Caco-2 (cell line): ENCODE measurements at regions not wholly inside any gene's neighbourhood (a gene's known extent, or its start where the extent isn't known, plus 50 kb on each side); places are given as distances from the start of the nearest gene placed in this dataset.

Experiments used
- BruUV-seq: library from RNA; stranded (reverse); fragments of 400-500 nt; replicated peaks from 2 replicates; lab custom pipeline; 2021; lab: Mats Ljungman, UMichigan
- CTCF ChIA-PET: fragments of 300-600 bp; sonication (Branson Sonifier 250); formaldehyde crosslinking; loops from one replicate; lab custom pipeline; 2022; ENCODE audit warnings: antibody characterized with exemption; lab: Charles Lee
- POLR2A ChIA-PET: fragments of 300-600 bp; sonication (Branson Sonifier 250); formaldehyde crosslinking; loops from one replicate; lab custom pipeline; 2022; ENCODE audit warnings: antibody characterized with exemption; lab: Charles Lee
- DNase-seq, 2 experiments: peaks; one replicate each; pipeline versions ENCODE4 v3.0.0 to v3.0.0-alpha.2; 2020 to 2022
- H3K27me3 ChIP-seq: replicated peaks from 2 replicates; pipeline ENCODE4 v1.6.0; 2011; ENCODE audit warnings: low read length; ENCODE audit not compliant: control insufficient read depth, insufficient read depth
- H3K36me3 ChIP-seq: 2 replicates; pipeline ENCODE4 v1.5.1; 2011; ENCODE audit warnings: low read length; ENCODE audit not compliant: control insufficient read depth, insufficient read depth
- H3K4me1 ChIP-seq: fragments of 250-450 bp; sonication (Bioruptor Pico); 2 replicates; pipeline ENCODE4 v1.5.1; 2020; ENCODE audit warnings: mild to moderate bottlenecking
- H3K4me3 ChIP-seq: 2 replicates; pipeline ENCODE4 v1.5.1; 2011; ENCODE audit warnings: low read depth, mild to moderate bottlenecking, control low read depth, low read length
- H3K9me3 ChIP-seq: fragments of 250-450 bp; sonication (Bioruptor Pico); 2 replicates; pipeline ENCODE4 v1.5.1; 2020; ENCODE audit warnings: mild to moderate bottlenecking, moderate library complexity
- H3K27ac Mint-ChIP-seq: one replicate; pipeline ENCODE4 v1.8.0; 2022; ENCODE audit warnings: mixed read lengths; ENCODE audit not compliant: unreplicated experiment
- H3K27me3 Mint-ChIP-seq: one replicate; pipeline ENCODE4 v1.8.0; 2022; ENCODE audit warnings: mixed read lengths; ENCODE audit not compliant: insufficient read depth, unreplicated experiment
- H3K36me3 Mint-ChIP-seq: one replicate; pipeline ENCODE4 v1.8.0; 2022; ENCODE audit warnings: mild to moderate bottlenecking, mixed read lengths; ENCODE audit not compliant: insufficient read depth, unreplicated experiment
- H3K4me1 Mint-ChIP-seq: one replicate; pipeline ENCODE4 v1.8.0; 2022; ENCODE audit warnings: low read depth, mixed read lengths; ENCODE audit not compliant: unreplicated experiment
- H3K4me3 Mint-ChIP-seq: one replicate; pipeline ENCODE4 v1.8.0; 2022; ENCODE audit warnings: mild to moderate bottlenecking, moderate library complexity, mixed read lengths; ENCODE audit not compliant: unreplicated experiment
- H3K9me3 Mint-ChIP-seq: one replicate; pipeline ENCODE4 v1.8.0; 2022; ENCODE audit warnings: mixed read lengths; ENCODE audit not compliant: unreplicated experiment
- intact Hi-C: fragments of 100-400 bp; cut with micrococcal nuclease; formaldehyde crosslinking; loops from one replicate; pipeline ENCODE4 v1.10.0; 2022; ENCODE audit not compliant: unreplicated experiment
- TF ChIP-seq, protein P1 (sequence below), 2 experiments: fragments of 200-600 bp in 1 of 2; IDR thresholded peaks; 1 replicate in 1 of 2; 2 replicates in 1 of 2; pipeline versions ENCODE4 v1.5.1 to v1.8.0; 2011 to 2022; ENCODE audit warnings: antibody characterized with exemption in 1 of 2, control low read depth in 1 of 2, inconsistent platforms in 1 of 2, low read depth in 1 of 2, low read length in 1 of 2, mild to moderate bottlenecking in 1 of 2, moderate library complexity in 1 of 2; ENCODE audit not compliant: insufficient read depth in 1 of 2, severe bottlenecking in 1 of 2, unreplicated experiment in 1 of 2

DNA sequence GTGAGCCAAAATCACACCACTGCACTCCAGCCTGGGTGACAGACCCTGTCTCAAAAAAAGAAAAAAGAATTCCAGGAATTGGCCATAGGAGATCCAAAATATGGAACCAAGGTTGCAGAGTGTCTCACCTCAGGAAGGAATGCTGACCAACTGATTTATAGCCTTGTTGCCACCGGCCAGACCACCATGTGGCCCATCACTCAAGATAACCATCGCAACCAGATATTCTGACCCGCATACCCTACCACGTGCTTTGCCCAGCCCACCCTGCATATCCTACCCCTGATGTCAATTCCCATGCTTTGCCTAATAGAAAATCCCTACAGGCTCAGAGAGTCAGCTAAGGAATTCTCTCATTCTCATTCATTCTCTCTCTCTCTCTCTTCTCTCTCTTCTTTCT, 95.1 kb upstream of the DOCK9 start:
- no peaks in the 10 kb centered on the region for H3K27me3 ChIP-seq
- peaks cover 20% of the 10 kb centered on the region for H3K36me3 Mint-ChIP-seq
- BruUV-seq: no TSS peak
- peaks cover 8% of the 10 kb centered on the region for H3K9me3 ChIP-seq
- H3K27ac Mint-ChIP-seq: no peak overlapping the region
- no peak for DNase-seq
- intact Hi-C loops: no loop called here
- H3K9me3 Mint-ChIP-seq: peaks cover 30% of the 10 kb centered on the region
- no peak overlapping the region for H3K4me3 Mint-ChIP-seq
- CTCF ChIA-PET: no interaction called here
- POLR2A ChIA-PET: no interaction called here
- TF ChIP-seq, protein P1, sequence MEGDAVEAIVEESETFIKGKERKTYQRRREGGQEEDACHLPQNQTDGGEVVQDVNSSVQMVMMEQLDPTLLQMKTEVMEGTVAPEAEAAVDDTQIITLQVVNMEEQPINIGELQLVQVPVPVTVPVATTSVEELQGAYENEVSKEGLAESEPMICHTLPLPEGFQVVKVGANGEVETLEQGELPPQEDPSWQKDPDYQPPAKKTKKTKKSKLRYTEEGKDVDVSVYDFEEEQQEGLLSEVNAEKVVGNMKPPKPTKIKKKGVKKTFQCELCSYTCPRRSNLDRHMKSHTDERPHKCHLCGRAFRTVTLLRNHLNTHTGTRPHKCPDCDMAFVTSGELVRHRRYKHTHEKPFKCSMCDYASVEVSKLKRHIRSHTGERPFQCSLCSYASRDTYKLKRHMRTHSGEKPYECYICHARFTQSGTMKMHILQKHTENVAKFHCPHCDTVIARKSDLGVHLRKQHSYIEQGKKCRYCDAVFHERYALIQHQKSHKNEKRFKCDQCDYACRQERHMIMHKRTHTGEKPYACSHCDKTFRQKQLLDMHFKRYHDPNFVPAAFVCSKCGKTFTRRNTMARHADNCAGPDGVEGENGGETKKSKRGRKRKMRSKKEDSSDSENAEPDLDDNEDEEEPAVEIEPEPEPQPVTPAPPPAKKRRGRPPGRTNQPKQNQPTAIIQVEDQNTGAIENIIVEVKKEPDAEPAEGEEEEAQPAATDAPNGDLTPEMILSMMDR (IDR thresholded peaks at IDR 0.05; ENCODE audit: insufficient read depth in 1 of 2, low read depth in 1 of 2, low read length in 1 of 2, severe bottlenecking in 1 of 2, unreplicated experiment in 1 of 2): no peak
- H3K36me3 ChIP-seq: 0 out of 2 replicates have a peak, but pooled peaks cover 2% of the 10 kb centered on the region
- H3K4me1 ChIP-seq: peaks cover 8% of the 10 kb centered on the region
- no peak overlapping the region for H3K4me3 ChIP-seq
- no peaks in the 10 kb centered on the region for H3K27me3 Mint-ChIP-seq
- peaks cover 18% of the 10 kb centered on the region for H3K4me1 Mint-ChIP-seq

DNA sequence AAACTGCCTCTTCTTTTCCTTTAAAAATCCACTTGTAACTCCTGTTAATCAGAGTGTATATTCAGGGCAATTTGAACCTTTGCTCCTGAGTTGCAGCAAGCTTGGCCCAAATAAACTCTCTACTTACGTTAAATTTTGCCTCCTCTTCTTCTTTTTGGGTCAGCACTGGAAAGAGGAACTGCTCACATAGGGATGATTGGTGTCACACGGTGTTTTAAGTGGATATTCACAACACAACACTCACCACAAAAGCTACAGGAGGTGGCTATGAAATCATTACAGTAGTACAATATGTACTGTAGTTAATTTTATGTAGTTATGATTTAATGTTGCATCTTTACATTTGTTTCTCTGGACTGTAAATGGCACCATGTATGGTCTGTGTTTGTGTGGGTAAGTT, 96.8 kb upstream of the DOCK9 start:
- no peak overlapping the region for H3K27ac Mint-ChIP-seq
- BruUV-seq: no TSS peak
- H3K9me3 ChIP-seq: peaks cover 8% of the 10 kb centered on the region; the same call in 1 of the 2 replicates
- peaks cover 30% of the 10 kb centered on the region for H3K9me3 Mint-ChIP-seq
- H3K36me3 Mint-ChIP-seq: peaks cover 18% of the 10 kb centered on the region
- TF ChIP-seq, protein P1 (IDR thresholded peaks at IDR 0.05; ENCODE audit: insufficient read depth in 1 of 2, low read depth in 1 of 2, low read length in 1 of 2, severe bottlenecking in 1 of 2, unreplicated experiment in 1 of 2): no peak
- no peak overlapping the region for H3K4me3 ChIP-seq
- CTCF ChIA-PET: no interaction called here
- POLR2A ChIA-PET: no interaction called here
- H3K27me3 ChIP-seq: no peaks in the 10 kb centered on the region
- 0 out of 2 replicates have a peak, but pooled peaks cover 2% of the 10 kb centered on the region for H3K36me3 ChIP-seq
- no peak overlapping the region for H3K4me3 Mint-ChIP-seq
- H3K4me1 Mint-ChIP-seq: peaks cover 26% of the 10 kb centered on the region
- no peak for DNase-seq
- intact Hi-C loops: no loop called here
- H3K27me3 Mint-ChIP-seq: no peaks in the 10 kb centered on the region
- H3K4me1 ChIP-seq: peaks cover 23% of the 10 kb centered on the region

DNA sequence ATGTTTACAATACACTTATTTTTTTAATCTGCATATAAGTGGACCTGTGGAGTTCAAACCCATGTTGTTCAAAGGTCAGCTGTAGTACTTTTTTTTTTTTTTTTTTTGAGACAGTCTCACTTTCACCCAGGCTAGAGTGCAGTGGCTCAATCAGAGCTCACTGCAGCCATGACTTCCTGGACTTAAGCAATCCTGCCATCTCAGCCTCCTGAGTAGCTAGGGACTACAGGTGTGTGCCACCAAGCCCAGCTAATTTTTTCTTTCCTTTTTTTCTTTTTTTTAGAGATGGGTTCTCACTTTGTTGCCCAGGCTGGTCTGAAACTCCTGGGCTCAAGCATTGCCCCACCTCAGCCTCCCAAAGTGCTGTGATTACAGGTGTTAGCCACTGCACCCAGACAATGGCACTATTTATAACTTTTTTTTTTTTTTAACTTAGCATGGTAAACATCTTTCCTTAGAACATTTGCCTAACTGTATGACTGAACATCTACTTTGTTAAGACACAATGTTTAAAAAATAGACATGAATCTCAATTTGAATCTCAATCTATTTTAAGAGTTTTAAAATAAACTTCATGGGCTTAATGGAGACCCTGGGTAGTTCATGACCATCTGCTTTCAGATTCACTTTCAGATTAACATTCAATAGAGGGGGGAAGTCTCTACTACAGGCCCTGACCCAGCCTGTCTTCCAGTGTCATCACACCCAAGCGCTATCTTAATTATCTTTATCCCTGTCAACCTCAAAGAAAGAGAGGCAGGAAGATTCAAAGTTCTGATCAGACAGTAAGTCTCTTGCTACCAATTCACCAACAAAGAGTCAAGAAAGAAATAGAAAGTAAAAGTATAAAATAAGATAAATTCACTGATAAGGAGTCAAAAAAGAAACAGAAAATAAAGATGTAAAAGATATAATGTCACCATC, 97.7 kb upstream of the DOCK9 start:
- 0 out of 2 replicates have a peak, but pooled peaks cover 2% of the 10 kb centered on the region for H3K36me3 ChIP-seq

More for the DNA sequence above, 97.7 kb upstream of the DOCK9 start:
- TF ChIP-seq, protein P1 (IDR thresholded peaks at IDR 0.05; ENCODE audit: insufficient read depth in 1 of 2, low read depth in 1 of 2, low read length in 1 of 2, severe bottlenecking in 1 of 2, unreplicated experiment in 1 of 2): no peak
- DNase-seq: no peak
- intact Hi-C loops: no loop called here
- Histone ChIP-seq H3K4me3 (no peak overlapping the region), H3K27me3 (no peaks in the 10 kb centered on the region), H3K9me3 (0 out of 2 replicates have a peak, but pooled peaks cover 8% of the 10 kb centered on the region), H3K4me1 (peaks cover 32% of the 10 kb centered on the region)
- H3K4me3 Mint-ChIP-seq: no peak overlapping the region
- ChIA-PET POLR2A (no interaction called here), CTCF (no interaction called here)
- H3K27me3 Mint-ChIP-seq: no peaks in the 10 kb centered on the region
- peaks cover 30% of the 10 kb centered on the region for H3K9me3 Mint-ChIP-seq
- peaks cover 18% of the 10 kb centered on the region for H3K36me3 Mint-ChIP-seq
- no peak overlapping the region for H3K27ac Mint-ChIP-seq
- H3K4me1 Mint-ChIP-seq: peaks cover 34% of the 10 kb centered on the region
- no TSS peak for BruUV-seq
